IPS-15b (cell line): ENCODE measurements at regions not wholly inside any gene's neighbourhood (a gene's known extent, or its start where the extent isn't known, plus 50 kb on each side); places are given as distances from the start of the nearest gene placed in this dataset.
"Not testable (repeated sequence)": the region's sequence is repeated elsewhere in the genome, so short reads cannot be mapped to it uniquely, and the experiment has no call there.

ENCODE experiments used
- H3K27me3 ChIP-seq: one replicate; pipeline ENCODE4 v1.6.1; 2013; ENCODE audit warnings: low read length; ENCODE audit not compliant: control insufficient read depth, insufficient read depth
- H3K36me3 ChIP-seq: one replicate; pipeline ENCODE4 v1.6.1; 2013; ENCODE audit warnings: low read length; ENCODE audit not compliant: control insufficient read depth, insufficient read depth
- H3K4me1 ChIP-seq: one replicate; pipeline ENCODE4 v1.6.1; 2013; ENCODE audit warnings: mild to moderate bottlenecking, low read length; ENCODE audit not compliant: control insufficient read depth, insufficient read depth
- H3K4me3 ChIP-seq: one replicate; pipeline ENCODE4 v1.5.1; 2013; ENCODE audit warnings: low read depth, low read length
- H3K9ac ChIP-seq: one replicate; pipeline ENCODE4 v1.6.1; 2013; ENCODE audit warnings: low read depth, mild to moderate bottlenecking, low read length
- H3K9me3 ChIP-seq: one replicate; pipeline ENCODE4 v1.6.1; 2013; ENCODE audit warnings: mild to moderate bottlenecking, low read length; ENCODE audit not compliant: control insufficient read depth, insufficient read depth

- Histone ChIP-seq H3K4me1 (no peaks in the 10 kb centered on the region), H3K4me3 (no peak overlapping the region), H3K27me3 (no peaks in the 10 kb centered on the region), H3K9me3 (no peaks in the 10 kb centered on the region), H3K9ac (no peak overlapping the region), H3K36me3 (no peaks in the 10 kb centered on the region)
Observed at GRCh38 chr9:73095425-73095824, 56.2 kb upstream of the ANXA1 start.

GRCh38 chr9:73093740-73094379, 57.8 kb upstream of the ANXA1 start:
- H3K9ac ChIP-seq, result no peak overlapping the region
- H3K4me1 ChIP-seq, result no peaks in the 10 kb centered on the region
- H3K9me3 ChIP-seq, result no peaks in the 10 kb centered on the region
- no peaks in the 10 kb centered on the region for H3K27me3 ChIP-seq
- no peaks in the 10 kb centered on the region for H3K36me3 ChIP-seq
- H3K4me3 ChIP-seq, result no peak overlapping the region

GRCh38 chr9:73093016-73093739, 58.5 kb upstream of the ANXA1 start:
- Histone ChIP-seq H3K27me3 (no peaks in the 10 kb centered on the region), H3K36me3 (no peaks in the 10 kb centered on the region), H3K4me3 (no peak overlapping the region), H3K9ac (no peak overlapping the region), H3K9me3 (no peaks in the 10 kb centered on the region), H3K4me1 (no peaks in the 10 kb centered on the region)

- Histone ChIP-seq H3K9me3 (no peaks in the 10 kb centered on the region), H3K4me1 (no peaks in the 10 kb centered on the region), H3K9ac (no peak overlapping the region), H3K36me3 (no peaks in the 10 kb centered on the region), H3K4me3 (no peak overlapping the region), H3K27me3 (no peaks in the 10 kb centered on the region)
Observed at GRCh38 chr9:73091909-73092308, 59.8 kb upstream of the ANXA1 start.

GRCh38 chr9:73090214-73090613, 61.5 kb upstream of the ANXA1 start:
- Histone ChIP-seq H3K4me1 (no peaks in the 10 kb centered on the region), H3K27me3 (no peaks in the 10 kb centered on the region)

GRCh38 chr9:73089304-73089985, 62.2 kb upstream of the ANXA1 start:
- H3K36me3 ChIP-seq, result no peaks in the 10 kb centered on the region

More at GRCh38 chr9:73090214-73090613, 61.5 kb upstream of the ANXA1 start:
- no peak overlapping the region for H3K9ac ChIP-seq
- no peaks in the 10 kb centered on the region for H3K36me3 ChIP-seq
- no peaks in the 10 kb centered on the region for H3K9me3 ChIP-seq
- H3K4me3 ChIP-seq, result no peak overlapping the region

GRCh38 chr9:73087876-73088275, 63.8 kb upstream of the ANXA1 start:
- H3K36me3 ChIP-seq, H3K27me3 ChIP-seq, H3K9ac ChIP-seq, H3K9me3 ChIP-seq, H3K4me3 ChIP-seq, H3K4me1 ChIP-seq: not testable (repeated sequence)

More at GRCh38 chr9:73089304-73089985, 62.2 kb upstream of the ANXA1 start:
- no peaks in the 10 kb centered on the region for H3K9me3 ChIP-seq
- H3K4me3 ChIP-seq, result no peak overlapping the region
- H3K9ac ChIP-seq, result no peak overlapping the region
- H3K4me1 ChIP-seq, result no peaks in the 10 kb centered on the region
- no peaks in the 10 kb centered on the region for H3K27me3 ChIP-seq

GRCh38 chr9:73083519-73083918, 68.1 kb upstream of the ANXA1 start:
- Histone ChIP-seq H3K4me1 (peaks cover 4% of the 10 kb centered on the region), H3K4me3 (no peak overlapping the region), H3K9ac (no peak overlapping the region), H3K27me3 (no peaks in the 10 kb centered on the region), H3K9me3 (no peaks in the 10 kb centered on the region), H3K36me3 (no peaks in the 10 kb centered on the region)

GRCh38 chr9:73081979-73082657, 69.5 kb upstream of the ANXA1 start:
- Histone ChIP-seq H3K4me1 (peaks cover 7% of the 10 kb centered on the region), H3K4me3 (no peak overlapping the region), H3K9ac (no peak overlapping the region), H3K36me3 (no peaks in the 10 kb centered on the region), H3K9me3 (no peaks in the 10 kb centered on the region), H3K27me3 (no peaks in the 10 kb centered on the region)

- Histone ChIP-seq H3K9ac (no peak overlapping the region), H3K27me3 (no peaks in the 10 kb centered on the region), H3K4me1 (peaks cover 7% of the 10 kb centered on the region), H3K4me3 (no peak overlapping the region), H3K9me3 (no peaks in the 10 kb centered on the region), H3K36me3 (no peaks in the 10 kb centered on the region)
Observed at GRCh38 chr9:73080110-73080694, 71.5 kb upstream of the ANXA1 start.

- no peak overlapping the region for H3K4me3 ChIP-seq
- H3K27me3 ChIP-seq, result no peaks in the 10 kb centered on the region
- no peak overlapping the region for H3K9ac ChIP-seq
- H3K36me3 ChIP-seq, result no peaks in the 10 kb centered on the region
- no peaks in the 10 kb centered on the region for H3K9me3 ChIP-seq
- peaks cover 7% of the 10 kb centered on the region for H3K4me1 ChIP-seq
Observed at GRCh38 chr9:73079326-73079725, 72.3 kb upstream of the ANXA1 start.
